HG03469 (cell line): ENCODE measurements at regions not wholly inside any gene's neighbourhood (a gene's known extent, or its start where the extent isn't known, plus 50 kb on each side); places are given as distances from the start of the nearest gene placed in this dataset.

Experiments
- ATAC-seq: cut with Tn5 transposase; IDR thresholded peaks from one replicate; pipeline ENCODE4 v1.9.1; 2021; ENCODE audit warnings: mild to moderate bottlenecking, moderate library complexity, moderate number of reproducible peaks; ENCODE audit not compliant: unreplicated experiment

DNA sequence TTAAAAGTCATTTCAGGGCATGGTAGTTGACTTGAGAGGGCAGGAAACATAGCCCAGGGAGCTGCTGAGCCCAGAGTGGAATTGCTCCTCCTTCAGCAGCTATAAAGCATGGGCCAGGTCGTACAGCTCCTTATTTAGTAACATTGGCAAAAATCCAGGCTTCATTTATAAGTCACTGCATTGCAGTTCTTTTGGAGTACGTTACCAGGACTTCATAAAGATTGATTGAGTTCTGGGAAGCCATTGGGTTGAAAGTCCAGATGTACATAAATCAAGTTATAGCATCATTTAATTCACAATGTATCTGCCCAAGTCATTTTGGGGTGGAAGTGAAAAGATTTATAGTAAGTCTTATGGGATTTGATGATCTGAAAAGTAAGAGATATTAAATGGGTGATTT is 53.0 kb upstream of the ANKEF1 start:
- ATAC-seq, result no peak

- ATAC-seq, result peak; percentile 95
Measured at GRCh38 chr20:9978397-9979004, 56.3 kb upstream of the ANKEF1 start.

DNA sequence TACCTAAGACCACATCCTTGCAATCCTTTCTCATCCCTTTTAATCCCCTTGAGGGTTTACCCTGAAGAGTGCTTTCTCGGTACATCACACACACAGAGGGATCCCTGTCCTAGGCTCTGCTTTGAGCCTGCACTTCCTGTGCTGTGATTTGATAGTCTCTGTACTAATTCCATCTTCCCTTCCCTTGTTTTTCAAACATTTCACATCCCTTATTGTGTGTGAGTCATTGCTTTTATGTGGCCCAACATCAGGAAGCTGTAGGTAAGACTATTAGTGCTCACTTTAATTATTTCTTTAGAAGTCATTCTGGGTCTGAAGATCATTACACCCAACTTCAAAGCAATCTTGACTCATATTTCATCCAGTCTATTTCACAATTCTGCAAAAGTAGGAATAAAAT is 57.2 kb upstream of the ANKEF1 start:
- no peak for ATAC-seq

GRCh38 chr20:9974324-9974723 is 60.5 kb upstream of the ANKEF1 start:
- ATAC-seq, result no peak

DNA sequence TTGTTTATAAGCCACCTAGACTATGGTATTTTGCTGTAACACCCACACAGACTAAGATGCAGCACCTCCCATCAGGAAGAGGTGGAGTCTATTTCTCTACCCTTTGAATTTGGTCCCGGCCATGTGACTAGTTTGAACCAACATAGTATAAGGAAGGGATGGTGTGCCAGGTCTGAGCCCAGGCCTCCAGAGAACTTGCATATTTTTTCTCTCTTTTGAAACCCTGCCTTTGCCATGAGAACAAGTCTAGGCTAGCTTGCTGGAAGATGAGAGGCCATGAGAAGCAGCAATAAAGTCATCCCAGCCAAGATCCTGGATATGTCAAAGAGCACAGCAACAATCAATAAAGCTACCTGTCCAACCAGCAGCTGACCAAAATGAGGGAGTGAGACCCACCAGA is 63.0 kb upstream of the ANKEF1 start:
- no peak for ATAC-seq

DNA sequence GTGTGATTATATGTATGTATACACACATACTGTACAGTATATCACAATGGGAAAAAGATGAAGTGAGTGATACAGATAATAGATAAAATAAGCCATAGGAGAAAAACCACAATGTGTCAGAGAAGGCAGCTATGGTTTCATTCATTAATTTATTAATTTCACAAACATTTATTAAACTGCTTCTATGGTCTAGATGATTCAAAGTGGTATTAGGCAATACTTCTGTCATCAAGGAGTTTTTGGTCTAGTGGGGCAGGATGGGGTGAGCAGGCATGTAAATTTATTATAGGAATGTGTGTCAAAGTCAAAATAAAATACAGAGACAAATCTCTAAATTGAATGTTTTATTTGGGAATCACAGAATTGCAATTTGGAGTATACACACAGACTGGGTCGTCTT is 65.2 kb upstream of the ANKEF1 start:
- ATAC-seq, result no peak

DNA sequence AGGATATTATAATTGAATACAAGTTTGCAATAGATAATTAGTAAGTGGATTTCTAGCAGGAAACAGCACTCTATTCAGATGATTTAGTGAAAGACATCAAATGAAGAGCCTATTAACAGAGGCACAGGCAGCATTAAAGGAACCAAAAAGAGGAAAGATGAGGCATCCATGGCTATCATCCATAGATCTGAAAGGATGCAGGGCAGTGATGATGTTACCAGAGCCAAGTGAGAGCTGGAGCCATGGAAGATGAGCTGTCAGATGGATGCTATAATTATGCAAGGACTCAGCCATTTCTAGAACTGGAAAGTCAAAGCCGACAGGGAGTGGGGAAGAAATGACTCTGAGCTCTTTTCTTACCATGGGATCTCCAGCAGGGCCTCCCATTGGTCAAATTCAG is 66.8 kb upstream of the ANKEF1 start:
- no peak for ATAC-seq

GRCh38 chr20:9966966-9967365 is 67.8 kb upstream of the ANKEF1 start:
- no peak for ATAC-seq

GRCh38 chr20:9963029-9963428 is 71.8 kb upstream of the ANKEF1 start:
- no peak for ATAC-seq

DNA sequence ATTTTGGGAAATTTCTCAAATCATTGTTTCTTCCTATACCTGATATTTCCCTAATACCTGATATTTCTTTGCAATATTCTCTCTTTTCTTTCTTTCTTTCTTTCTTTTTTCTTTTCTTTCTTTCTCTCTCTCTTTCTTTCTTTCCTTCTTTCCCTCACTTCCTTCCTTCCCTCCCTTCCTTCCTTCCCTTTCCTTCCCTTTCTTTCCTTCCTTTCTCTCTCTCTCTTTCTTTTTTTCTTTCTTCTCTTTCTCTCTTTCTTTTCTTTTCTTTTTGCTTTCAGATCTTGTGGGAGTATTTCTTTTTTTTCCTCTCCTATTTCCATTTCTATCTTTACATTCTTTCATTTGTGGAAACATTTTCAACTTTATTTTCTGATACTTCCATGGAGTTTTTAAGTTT is 76.1 kb upstream of the ANKEF1 start:
- no peak for ATAC-seq

- no peak for ATAC-seq
Measured at GRCh38 chr20:9955646-9956045, 79.1 kb upstream of the ANKEF1 start.

GRCh38 chr20:9949563-9949962 is 85.2 kb upstream of the ANKEF1 start:
- ATAC-seq, result no peak

DNA sequence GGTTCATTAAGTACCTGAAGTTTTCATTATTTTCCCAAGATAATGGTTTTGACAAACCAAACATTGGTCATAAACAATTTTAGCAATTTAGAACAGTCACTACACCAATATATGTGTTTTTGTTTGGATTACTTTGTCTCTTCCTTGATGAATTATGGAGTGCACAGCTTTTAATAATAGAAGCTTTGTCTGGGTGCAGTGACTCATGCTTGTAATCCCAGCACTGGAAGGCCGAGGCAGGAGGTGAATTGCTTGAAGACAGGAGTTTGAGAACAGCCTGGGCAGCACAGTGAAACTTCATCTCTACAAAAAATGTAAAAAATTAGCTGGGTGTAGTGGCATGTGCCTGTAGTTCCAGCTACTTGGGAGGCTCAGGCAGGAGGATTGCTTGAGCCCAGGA is 89.4 kb upstream of the ANKEF1 start:
- no peak for ATAC-seq

- ATAC-seq, result no peak
Measured at GRCh38 chr20:9942736-9943135, 92.1 kb upstream of the ANKEF1 start.

GRCh38 chr20:9940329-9940728 is 94.5 kb upstream of the ANKEF1 start:
- no peak for ATAC-seq

DNA sequence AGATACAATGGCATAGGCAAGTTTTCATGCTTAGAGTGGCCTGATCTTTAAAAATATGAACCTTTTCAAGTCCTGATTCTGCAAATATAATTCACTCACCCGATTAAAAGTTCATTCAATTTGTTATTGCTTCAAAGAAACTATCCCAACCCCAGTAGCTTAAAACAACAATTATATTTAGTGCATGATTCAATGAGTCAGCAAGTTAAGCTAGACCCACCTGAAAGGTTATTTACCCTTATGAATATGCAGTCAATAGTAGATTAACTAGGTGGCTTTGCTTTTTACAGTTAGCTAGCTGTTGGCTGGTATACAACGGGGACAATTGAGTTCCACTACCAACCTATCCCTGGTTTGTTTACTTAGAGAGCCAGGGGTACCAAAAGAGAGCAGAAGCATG is 95.6 kb upstream of the ANKEF1 start:
- ATAC-seq, result no peak

GRCh38 chr20:9935285-9935684 is 96.4 kb upstream of the PAK5 start:
- ATAC-seq, result no peak

DNA sequence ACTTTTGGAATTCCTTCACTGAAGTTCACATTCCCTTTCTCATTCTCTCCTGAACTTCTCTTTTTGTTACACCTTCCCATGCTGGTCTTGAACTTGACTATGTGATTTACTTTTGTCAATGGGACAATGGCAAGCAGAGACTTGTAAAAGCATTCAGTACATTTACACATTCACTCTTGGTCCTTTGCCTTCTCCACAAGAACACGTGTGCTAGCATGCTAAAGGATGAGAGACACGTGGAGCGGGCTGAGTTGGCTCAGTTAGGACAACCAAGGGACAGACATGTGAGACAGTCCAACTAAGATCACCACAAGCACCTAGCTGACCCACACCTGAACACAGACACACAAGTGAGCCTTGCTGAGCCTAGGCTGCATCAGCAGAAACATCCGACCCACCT is 91.3 kb upstream of the PAK5 start:
- ATAC-seq, result no peak

DNA sequence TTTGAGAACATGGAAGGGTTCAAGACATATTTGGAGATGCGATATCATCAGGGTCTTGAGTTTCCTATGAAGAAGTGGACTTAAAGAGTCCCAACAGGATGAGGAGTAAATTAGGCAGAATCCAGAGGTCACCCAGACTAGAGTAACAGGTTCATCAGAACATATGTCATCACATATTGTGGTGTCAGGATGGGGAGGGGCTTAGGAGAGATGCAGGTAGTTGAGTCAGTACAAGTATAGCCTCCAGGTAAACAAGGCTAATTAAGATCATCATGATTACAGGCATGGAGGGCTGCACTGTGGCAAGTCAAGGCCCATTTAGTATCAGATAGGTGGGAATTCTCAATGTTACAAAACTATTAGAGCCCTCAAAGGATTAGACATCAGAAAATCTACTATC is 90.1 kb upstream of the PAK5 start:
- no peak for ATAC-seq

DNA sequence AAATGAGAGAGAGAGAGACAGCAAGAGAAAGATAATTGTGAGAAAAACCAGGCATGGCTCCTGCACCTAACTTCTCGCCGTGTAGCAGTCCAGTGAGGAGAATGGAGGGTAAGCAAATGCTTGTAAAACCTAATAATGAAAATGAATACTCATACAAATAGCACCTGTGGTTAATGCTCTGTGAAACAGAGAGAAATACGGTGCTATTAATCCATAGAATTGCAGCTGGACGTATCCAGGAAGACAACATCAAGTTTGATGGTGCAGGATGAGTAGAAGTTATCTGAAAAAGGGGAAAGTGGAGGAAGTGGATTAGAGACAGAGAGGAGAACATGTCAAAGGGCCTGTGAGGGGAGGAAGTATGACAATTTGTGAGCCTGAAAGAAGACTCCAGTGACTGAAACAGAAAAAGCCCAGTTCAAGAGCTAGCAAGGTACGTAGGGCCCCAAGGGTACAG is 89.4 kb upstream of the PAK5 start:
- ATAC-seq, result peak; percentile 69

GRCh38 chr20:9927224-9927623 is 88.3 kb upstream of the PAK5 start:
- ATAC-seq, result no peak

- ATAC-seq, result no peak
Measured at GRCh38 chr20:9926476-9926875, 87.6 kb upstream of the PAK5 start.

DNA sequence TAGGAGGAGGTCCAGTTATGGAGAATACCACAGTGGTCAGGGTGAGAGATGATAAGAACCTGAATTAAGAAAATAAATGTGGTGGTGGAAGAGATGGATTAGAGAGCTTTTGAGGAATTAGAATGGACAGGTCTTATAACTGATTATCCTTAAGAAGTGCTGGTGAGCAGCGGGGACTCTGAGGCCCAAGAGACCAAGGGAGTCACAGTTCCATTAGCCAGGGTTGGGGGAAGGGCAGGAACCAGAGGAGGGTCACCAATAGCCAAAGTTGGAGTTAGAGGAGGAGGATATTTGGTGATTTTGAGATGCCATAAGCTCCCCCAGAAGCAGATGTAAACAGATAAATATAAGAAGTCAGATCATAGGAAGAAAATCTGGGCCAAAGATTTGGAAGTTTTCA is 87.1 kb upstream of the PAK5 start:
- ATAC-seq, result no peak
